ENCODE measurements at regions not wholly inside any gene's neighbourhood (a gene's known extent, or its start where the extent isn't known, plus 50 kb on each side); places are given as distances from the start of the nearest gene placed in this dataset.

DNA sequence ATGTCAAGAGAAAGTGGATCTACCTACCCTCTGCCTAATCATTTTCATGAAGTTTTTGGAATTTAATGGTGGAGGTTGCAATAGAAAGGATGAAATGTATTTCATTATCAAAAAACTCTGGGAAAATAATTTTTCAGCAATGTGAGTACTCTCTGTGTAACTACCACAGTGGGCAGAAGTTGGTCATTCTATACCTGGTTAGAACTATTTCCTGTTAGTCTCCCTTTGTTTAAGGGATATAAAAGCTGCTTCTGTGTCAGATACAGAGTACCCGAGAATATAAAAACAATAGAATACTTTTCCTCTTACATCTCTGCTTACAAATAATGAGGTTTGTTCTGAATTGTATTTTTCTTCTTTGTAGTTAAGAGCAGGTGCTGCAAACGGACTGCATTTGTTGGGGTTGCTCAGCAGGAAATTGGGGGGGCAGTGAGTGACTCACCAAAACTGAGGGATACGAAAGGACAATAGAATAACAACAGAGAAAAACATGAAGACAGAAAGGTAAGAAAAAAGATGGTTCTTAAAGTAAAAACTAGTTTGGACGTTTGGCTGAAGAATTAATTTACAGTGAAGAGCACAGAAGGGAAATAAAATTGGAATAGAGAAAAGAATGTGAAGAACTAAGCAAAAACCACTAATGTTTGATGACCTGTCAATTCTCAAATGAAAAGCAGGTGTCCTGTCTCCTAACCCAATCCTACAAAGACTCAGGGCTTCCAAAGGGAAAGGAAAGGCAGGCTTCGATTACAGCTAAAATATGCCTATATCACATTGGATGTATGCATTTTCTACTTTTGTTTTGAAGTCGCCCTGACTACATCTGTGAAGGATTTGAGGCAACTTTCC is 703.1 kb downstream of the RFPL4B start:
- Histone ChIP-seq H3K36me3 (no peaks in the 10 kb centered on the region), H3K4me1 (no peaks in the 10 kb centered on the region), H3K9me3 (no peaks in the 10 kb centered on the region), H3K4me3 (no peak overlapping the region), H3K27ac (no peak overlapping the region), H3K27me3 (no peaks in the 10 kb centered on the region)
- TF ChIP-seq, protein P1, sequence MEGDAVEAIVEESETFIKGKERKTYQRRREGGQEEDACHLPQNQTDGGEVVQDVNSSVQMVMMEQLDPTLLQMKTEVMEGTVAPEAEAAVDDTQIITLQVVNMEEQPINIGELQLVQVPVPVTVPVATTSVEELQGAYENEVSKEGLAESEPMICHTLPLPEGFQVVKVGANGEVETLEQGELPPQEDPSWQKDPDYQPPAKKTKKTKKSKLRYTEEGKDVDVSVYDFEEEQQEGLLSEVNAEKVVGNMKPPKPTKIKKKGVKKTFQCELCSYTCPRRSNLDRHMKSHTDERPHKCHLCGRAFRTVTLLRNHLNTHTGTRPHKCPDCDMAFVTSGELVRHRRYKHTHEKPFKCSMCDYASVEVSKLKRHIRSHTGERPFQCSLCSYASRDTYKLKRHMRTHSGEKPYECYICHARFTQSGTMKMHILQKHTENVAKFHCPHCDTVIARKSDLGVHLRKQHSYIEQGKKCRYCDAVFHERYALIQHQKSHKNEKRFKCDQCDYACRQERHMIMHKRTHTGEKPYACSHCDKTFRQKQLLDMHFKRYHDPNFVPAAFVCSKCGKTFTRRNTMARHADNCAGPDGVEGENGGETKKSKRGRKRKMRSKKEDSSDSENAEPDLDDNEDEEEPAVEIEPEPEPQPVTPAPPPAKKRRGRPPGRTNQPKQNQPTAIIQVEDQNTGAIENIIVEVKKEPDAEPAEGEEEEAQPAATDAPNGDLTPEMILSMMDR (IDR thresholded peaks at IDR 0.05) = no peak
- TF ChIP-seq POLR2AphosphoS5 (IDR thresholded peaks at IDR 0.05) (no peak), POLR2A (IDR thresholded peaks at IDR 0.05) (no peak)
- no peak for DNase-seq (ENCODE audit: low spot score in 2 of 2)
- intact Hi-C loops (cut with DNase I; ENCODE audit: low total_unique reads) = no loop called here

- no peak for DNase-seq (ENCODE audit: low spot score in 2 of 2)
- H3K27ac ChIP-seq = no peak overlapping the region
- H3K9me3 ChIP-seq = peaks cover 0 to 7% of the 10 kb centered on the region in 2 donors
- H3K27me3 ChIP-seq = no peaks in the 10 kb centered on the region
- H3K36me3 ChIP-seq = no peaks in the 10 kb centered on the region
- TF ChIP-seq POLR2A (IDR thresholded peaks at IDR 0.05) = no peak
- no peaks in the 10 kb centered on the region for H3K4me1 ChIP-seq
- no peak overlapping the region for H3K4me3 ChIP-seq
- intact Hi-C loops (cut with DNase I; ENCODE audit: low total_unique reads) = no loop called here
Observed at GRCh38 chr6:113050979-113051378, 703.8 kb downstream of the RFPL4B start.

GRCh38 chr6:113052506-113052905 is 705.4 kb downstream of the RFPL4B start:
- intact Hi-C loops (cut with DNase I; ENCODE audit: low total_unique reads) = no loop called here
- DNase-seq (ENCODE audit: low spot score in 2 of 2) = no peak
- Histone ChIP-seq H3K4me3 (no peak overlapping the region), H3K4me1 (no peaks in the 10 kb centered on the region), H3K27me3 (no peaks in the 10 kb centered on the region), H3K36me3 (no peaks in the 10 kb centered on the region), H3K27ac (no peak overlapping the region), H3K9me3 (peaks cover 0 to 11% of the 10 kb centered on the region in 2 donors)
- no peak for TF ChIP-seq POLR2A (IDR thresholded peaks at IDR 0.05)
- TF ChIP-seq POLR2AphosphoS5 (IDR thresholded peaks at IDR 0.05) = no peak
- TF ChIP-seq, protein P1 (IDR thresholded peaks at IDR 0.05) = no peak

- Histone ChIP-seq H3K4me3 (no peak overlapping the region), H3K27me3 (no peaks in the 10 kb centered on the region), H3K27ac (no peak overlapping the region), H3K36me3 (no peaks in the 10 kb centered on the region), H3K4me1 (no peaks in the 10 kb centered on the region), H3K9me3 (peaks cover 0 to 11% of the 10 kb centered on the region in 2 donors)
- TF ChIP-seq, protein P1 (IDR thresholded peaks at IDR 0.05) = no peak
- TF ChIP-seq POLR2AphosphoS5 (IDR thresholded peaks at IDR 0.05) (no peak), POLR2A (IDR thresholded peaks at IDR 0.05) (no peak)
- intact Hi-C loops (cut with DNase I; ENCODE audit: low total_unique reads) = no loop called here
- no peak for DNase-seq (ENCODE audit: low spot score in 2 of 2)
Observed at GRCh38 chr6:113055061-113055460, 707.9 kb downstream of the RFPL4B start.

DNA sequence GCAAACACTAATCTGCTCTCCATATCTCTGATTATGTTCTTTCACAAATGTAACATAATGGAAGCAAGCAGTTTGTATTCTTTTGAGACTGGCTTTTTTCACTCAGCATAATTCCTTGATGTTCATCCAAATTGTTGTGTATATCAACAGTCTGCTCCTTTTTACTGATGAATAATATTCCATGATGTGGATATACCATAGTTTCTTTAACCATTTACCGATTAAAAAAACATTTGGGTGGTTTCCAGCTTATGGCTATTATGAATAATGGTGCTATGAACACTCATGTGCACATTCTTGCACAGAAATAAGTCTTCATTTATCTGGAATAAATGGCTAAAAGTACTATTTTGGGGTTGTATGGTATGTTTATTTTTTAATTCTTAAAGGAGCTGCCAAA is 708.9 kb downstream of the RFPL4B start:
- Histone ChIP-seq H3K27me3 (no peaks in the 10 kb centered on the region), H3K9me3 (peaks cover 0 to 11% of the 10 kb centered on the region in 2 donors), H3K4me1 (no peaks in the 10 kb centered on the region), H3K4me3 (no peak overlapping the region), H3K36me3 (no peaks in the 10 kb centered on the region), H3K27ac (no peak overlapping the region)
- intact Hi-C loops (cut with DNase I; ENCODE audit: low total_unique reads) = no loop called here
- no peak for DNase-seq (ENCODE audit: low spot score in 2 of 2)
- TF ChIP-seq, protein P1 (IDR thresholded peaks at IDR 0.05) = no peak
- TF ChIP-seq POLR2AphosphoS5 (IDR thresholded peaks at IDR 0.05) = no peak
- TF ChIP-seq POLR2A (IDR thresholded peaks at IDR 0.05) = no peak
